ENCODE measurements at regions not wholly inside any gene's neighbourhood (a gene's known extent, or its start where the extent isn't known, plus 50 kb on each side); places are given as distances from the start of the nearest gene placed in this dataset.

DNA sequence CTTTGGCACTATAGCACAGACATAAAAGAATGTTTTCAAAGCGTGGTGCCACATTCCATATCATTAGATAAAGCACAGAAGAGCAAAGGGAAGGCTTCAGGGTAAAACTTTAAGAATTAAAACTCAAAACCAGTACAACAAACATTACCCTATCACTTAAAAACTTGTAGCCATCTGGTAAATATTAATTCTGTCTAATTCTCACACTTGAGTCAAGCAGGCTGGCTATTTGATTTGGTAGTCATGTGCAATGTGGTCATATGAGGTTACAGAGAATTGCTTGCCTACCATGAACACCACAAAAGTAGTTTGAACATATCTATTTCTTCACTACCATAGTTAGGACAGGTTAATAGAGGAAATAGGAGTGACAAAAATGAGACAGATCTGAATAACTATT is 244.9 kb downstream of the IRS1 start:
- Histone ChIP-seq H4K8ac (ENCODE audit: low read length) (no peak overlapping the region), H3K79me1 (replicated peaks; ENCODE audit: low read length, poor library complexity, severe bottlenecking) (no peaks in the 10 kb centered on the region), H2BK15ac (ENCODE audit: low read depth, poor library complexity, severe bottlenecking) (no peak overlapping the region), H4K91ac (ENCODE audit: low read length) (no peak overlapping the region), H3K27me3 (ENCODE audit: control insufficient read depth in 1 of 2, insufficient read depth in 1 of 2, low read length in 2 of 2) (no peaks in the 10 kb centered on the region), H3K9me3 (ENCODE audit: control insufficient read depth, low read length) (no peaks in the 10 kb centered on the region), H2BK12ac (ENCODE audit: low read length in 2 of 2) (no peak overlapping the region), H2BK5ac (ENCODE audit: low read depth, low read length, poor library complexity, severe bottlenecking) (no peak overlapping the region), H3K23ac (ENCODE audit: low read length in 2 of 2) (no peak overlapping the region), H3K4me3 (ENCODE audit: insufficient read depth in 1 of 2, low read depth in 1 of 2, low read length in 2 of 2) (no peak overlapping the region), H3K9ac (ENCODE audit: low read length) (no peak overlapping the region), H3K4ac (ENCODE audit: low read depth in 1 of 2, low read length in 2 of 2) (no peak overlapping the region), H3K14ac (ENCODE audit: low read length in 2 of 2) (no peak overlapping the region), H3K36me3 (ENCODE audit: control insufficient read depth in 1 of 2, insufficient read depth in 2 of 2, low read depth in 1 of 2, low read length in 2 of 2) (no peaks in the 10 kb centered on the region), H3K4me2 (ENCODE audit: low read length, poor library complexity, severe bottlenecking) (no peak overlapping the region), H3K4me1 (ENCODE audit: control insufficient read depth, insufficient read depth, low read depth, low read length) (no peaks in the 10 kb centered on the region), H3K27ac (ENCODE audit: low read length, poor library complexity, severe bottlenecking) (no peak overlapping the region), H2BK120ac (ENCODE audit: low read depth, low read length) (no peak overlapping the region), H2AK5ac (ENCODE audit: low read length, severe bottlenecking) (no peak overlapping the region), H2AFZ (ENCODE audit: low read depth, low read length) (no peak overlapping the region), H3K18ac (ENCODE audit: low read depth in 1 of 2, low read length in 2 of 2) (no peak overlapping the region)
- WGBS, result 90% methylated on average over 1 of the region's 1 CpG
- DNase-seq, result peak; percentile 21

DNA sequence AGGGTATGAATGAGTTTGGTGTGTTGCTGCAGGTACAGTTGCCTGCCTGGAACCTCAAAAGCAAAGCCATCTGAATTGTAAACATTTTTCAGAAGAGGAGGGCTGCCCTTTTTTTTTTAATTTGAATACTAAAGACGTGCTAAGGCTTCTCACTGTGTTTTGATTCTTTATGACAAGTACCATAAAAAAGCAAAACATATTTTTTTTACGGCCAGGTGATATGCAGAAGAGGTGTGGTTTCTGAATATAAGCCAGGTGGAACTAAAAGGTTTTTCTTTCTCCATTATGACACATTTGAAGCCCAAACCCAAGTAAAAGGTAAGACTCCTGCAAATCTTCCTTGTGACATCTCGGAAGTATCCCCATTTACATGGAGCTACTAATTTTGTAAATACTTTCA is 246.3 kb downstream of the IRS1 start:
- no peak overlapping the region for H2AFZ ChIP-seq (ENCODE audit: low read depth, low read length)
- H3K4me1 ChIP-seq (ENCODE audit: control insufficient read depth, insufficient read depth, low read depth, low read length), result no peaks in the 10 kb centered on the region
- no peak overlapping the region for H2BK120ac ChIP-seq (ENCODE audit: low read depth, low read length)
- no peak overlapping the region for H3K23ac ChIP-seq (ENCODE audit: low read length in 2 of 2)
- no peak overlapping the region for H3K4me3 ChIP-seq (ENCODE audit: insufficient read depth in 1 of 2, low read depth in 1 of 2, low read length in 2 of 2)
- no peak overlapping the region for H2BK12ac ChIP-seq (ENCODE audit: low read length in 2 of 2)
- no peaks in the 10 kb centered on the region for H3K27me3 ChIP-seq (ENCODE audit: control insufficient read depth in 1 of 2, insufficient read depth in 1 of 2, low read length in 2 of 2)
- no peaks in the 10 kb centered on the region for H3K79me1 ChIP-seq (replicated peaks; ENCODE audit: low read length, poor library complexity, severe bottlenecking)
- H2BK15ac ChIP-seq (ENCODE audit: low read depth, poor library complexity, severe bottlenecking), result no peak overlapping the region
- no peak overlapping the region for H2AK5ac ChIP-seq (ENCODE audit: low read length, severe bottlenecking)
- no peak overlapping the region for H3K14ac ChIP-seq (ENCODE audit: low read length in 2 of 2)
- no peak overlapping the region for H3K9ac ChIP-seq (ENCODE audit: low read length)
- no peak overlapping the region for H3K4ac ChIP-seq (ENCODE audit: low read depth in 1 of 2, low read length in 2 of 2)
- no peak overlapping the region for H2BK5ac ChIP-seq (ENCODE audit: low read depth, low read length, poor library complexity, severe bottlenecking)
- H3K4me2 ChIP-seq (ENCODE audit: low read length, poor library complexity, severe bottlenecking), result no peak overlapping the region
- H4K91ac ChIP-seq (ENCODE audit: low read length), result no peak overlapping the region
- no peaks in the 10 kb centered on the region for H3K9me3 ChIP-seq (ENCODE audit: control insufficient read depth, low read length)
- no peak for DNase-seq
- no peak overlapping the region for H3K18ac ChIP-seq (ENCODE audit: low read depth in 1 of 2, low read length in 2 of 2)
- H3K27ac ChIP-seq (ENCODE audit: low read length, poor library complexity, severe bottlenecking), result no peak overlapping the region
- WGBS, result 100% methylated on average over 1 of the region's 3 CpGs
- H3K36me3 ChIP-seq (ENCODE audit: control insufficient read depth in 1 of 2, insufficient read depth in 2 of 2, low read depth in 1 of 2, low read length in 2 of 2), result no peaks in the 10 kb centered on the region
- no peak overlapping the region for H4K8ac ChIP-seq (ENCODE audit: low read length)

- Histone ChIP-seq H2BK15ac (ENCODE audit: low read depth, poor library complexity, severe bottlenecking) (no peak overlapping the region), H2BK12ac (ENCODE audit: low read length in 2 of 2) (no peak overlapping the region), H2BK5ac (ENCODE audit: low read depth, low read length, poor library complexity, severe bottlenecking) (no peak overlapping the region), H2BK120ac (ENCODE audit: low read depth, low read length) (no peak overlapping the region), H3K36me3 (ENCODE audit: control insufficient read depth in 1 of 2, insufficient read depth in 2 of 2, low read depth in 1 of 2, low read length in 2 of 2) (no peaks in the 10 kb centered on the region), H3K27me3 (ENCODE audit: control insufficient read depth in 1 of 2, insufficient read depth in 1 of 2, low read length in 2 of 2) (no peaks in the 10 kb centered on the region), H3K23ac (ENCODE audit: low read length in 2 of 2) (no peak overlapping the region), H3K27ac (ENCODE audit: low read length, poor library complexity, severe bottlenecking) (no peak overlapping the region), H3K14ac (ENCODE audit: low read length in 2 of 2) (no peak overlapping the region), H4K91ac (ENCODE audit: low read length) (no peak overlapping the region), H3K4me3 (ENCODE audit: insufficient read depth in 1 of 2, low read depth in 1 of 2, low read length in 2 of 2) (no peak overlapping the region), H4K8ac (ENCODE audit: low read length) (no peak overlapping the region), H3K4me1 (ENCODE audit: control insufficient read depth, insufficient read depth, low read depth, low read length) (no peaks in the 10 kb centered on the region), H3K18ac (ENCODE audit: low read depth in 1 of 2, low read length in 2 of 2) (no peak overlapping the region), H3K9ac (ENCODE audit: low read length) (no peak overlapping the region), H3K79me1 (replicated peaks; ENCODE audit: low read length, poor library complexity, severe bottlenecking) (no peaks in the 10 kb centered on the region), H3K4me2 (ENCODE audit: low read length, poor library complexity, severe bottlenecking) (no peak overlapping the region), H3K9me3 (ENCODE audit: control insufficient read depth, low read length) (no peaks in the 10 kb centered on the region), H2AK5ac (ENCODE audit: low read length, severe bottlenecking) (no peak overlapping the region), H2AFZ (ENCODE audit: low read depth, low read length) (no peak overlapping the region), H3K4ac (ENCODE audit: low read depth in 1 of 2, low read length in 2 of 2) (no peak overlapping the region)
- DNase-seq, result no peak
- 70% methylated on average over 5 of the region's 5 CpGs for WGBS
Observed at GRCh38 chr2:226552571-226553285, 246.9 kb downstream of the IRS1 start.

GRCh38 chr2:226551522-226552250 is 247.9 kb downstream of the IRS1 start:
- Histone ChIP-seq H3K9ac (ENCODE audit: low read length) (no peak overlapping the region), H3K4me1 (ENCODE audit: control insufficient read depth, insufficient read depth, low read depth, low read length) (no peaks in the 10 kb centered on the region), H3K36me3 (ENCODE audit: control insufficient read depth in 1 of 2, insufficient read depth in 2 of 2, low read depth in 1 of 2, low read length in 2 of 2) (no peaks in the 10 kb centered on the region), H3K14ac (ENCODE audit: low read length in 2 of 2) (no peak overlapping the region), H3K27me3 (ENCODE audit: control insufficient read depth in 1 of 2, insufficient read depth in 1 of 2, low read length in 2 of 2) (no peaks in the 10 kb centered on the region), H2BK5ac (ENCODE audit: low read depth, low read length, poor library complexity, severe bottlenecking) (no peak overlapping the region), H2AFZ (ENCODE audit: low read depth, low read length) (no peak overlapping the region), H4K8ac (ENCODE audit: low read length) (no peak overlapping the region), H3K4me2 (ENCODE audit: low read length, poor library complexity, severe bottlenecking) (no peak overlapping the region), H3K9me3 (ENCODE audit: control insufficient read depth, low read length) (no peaks in the 10 kb centered on the region), H3K23ac (ENCODE audit: low read length in 2 of 2) (peak overlapping the region in 1 of 2 experiments; percentile 62), H2BK120ac (ENCODE audit: low read depth, low read length) (no peak overlapping the region), H3K18ac (ENCODE audit: low read depth in 1 of 2, low read length in 2 of 2) (peak overlapping the region in 1 of 2 experiments; percentile 48), H3K27ac (ENCODE audit: low read length, poor library complexity, severe bottlenecking) (no peak overlapping the region), H3K4me3 (ENCODE audit: insufficient read depth in 1 of 2, low read depth in 1 of 2, low read length in 2 of 2) (no peak overlapping the region), H4K91ac (ENCODE audit: low read length) (no peak overlapping the region), H2BK12ac (ENCODE audit: low read length in 2 of 2) (no peak overlapping the region), H3K4ac (ENCODE audit: low read depth in 1 of 2, low read length in 2 of 2) (no peak overlapping the region), H2AK5ac (ENCODE audit: low read length, severe bottlenecking) (no peak overlapping the region), H3K79me1 (replicated peaks; ENCODE audit: low read length, poor library complexity, severe bottlenecking) (no peaks in the 10 kb centered on the region), H2BK15ac (ENCODE audit: low read depth, poor library complexity, severe bottlenecking) (no peak overlapping the region)
- DNase-seq, result no peak
- WGBS, result 100% methylated on average over 2 of the region's 3 CpGs

All from mesenchymal stem cell (in vitro differentiated cells and primary cell).